ENCODE measurements at regions not wholly inside any gene's neighbourhood (a gene's known extent, or its start where the extent isn't known, plus 50 kb on each side); places are given as distances from the start of the nearest gene placed in this dataset. TPM values are rescaled to one million over a fixed set of nuclear protein-coding genes. Genes with fewer than 3 reads are reported as not detected.

DNA sequence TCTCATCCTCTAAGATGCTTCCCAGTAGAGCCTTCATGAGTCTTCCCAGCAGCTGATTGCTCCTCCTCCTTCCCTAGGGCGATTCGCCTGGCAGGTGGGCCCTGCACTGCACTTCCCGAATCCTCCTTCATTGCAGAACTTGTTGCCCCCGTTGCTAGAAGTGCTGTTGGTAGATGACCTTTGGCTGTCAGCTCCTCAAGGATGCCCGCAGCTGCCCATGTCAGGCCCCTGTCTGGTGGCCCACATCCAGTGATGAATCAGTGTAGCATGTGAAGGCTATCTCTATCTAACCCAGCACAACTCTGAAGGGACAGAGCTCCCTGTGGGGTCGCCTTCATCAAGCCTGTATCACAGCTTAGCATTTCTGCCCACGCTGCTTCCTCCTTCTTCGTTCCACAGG is 52.1 kb upstream of the F3 start:
- Histone ChIP-seq H3K9me3 (no peaks in the 10 kb centered on the region), H3K36me3 (no peaks in the 10 kb centered on the region), H3K27me3 (no peaks in the 10 kb centered on the region), H3K9ac (ENCODE audit: low read depth in 2 of 2, low read length in 2 of 2) (no peak overlapping the region), H3K4me1 (no peaks in the 10 kb centered on the region), H3K4me3 (no peak overlapping the region), H3K27ac (no peak overlapping the region)
- intact Hi-C loops (cut with DNase I) = no loop called here
- no peak for DNase-seq
- TF ChIP-seq, protein P1, sequence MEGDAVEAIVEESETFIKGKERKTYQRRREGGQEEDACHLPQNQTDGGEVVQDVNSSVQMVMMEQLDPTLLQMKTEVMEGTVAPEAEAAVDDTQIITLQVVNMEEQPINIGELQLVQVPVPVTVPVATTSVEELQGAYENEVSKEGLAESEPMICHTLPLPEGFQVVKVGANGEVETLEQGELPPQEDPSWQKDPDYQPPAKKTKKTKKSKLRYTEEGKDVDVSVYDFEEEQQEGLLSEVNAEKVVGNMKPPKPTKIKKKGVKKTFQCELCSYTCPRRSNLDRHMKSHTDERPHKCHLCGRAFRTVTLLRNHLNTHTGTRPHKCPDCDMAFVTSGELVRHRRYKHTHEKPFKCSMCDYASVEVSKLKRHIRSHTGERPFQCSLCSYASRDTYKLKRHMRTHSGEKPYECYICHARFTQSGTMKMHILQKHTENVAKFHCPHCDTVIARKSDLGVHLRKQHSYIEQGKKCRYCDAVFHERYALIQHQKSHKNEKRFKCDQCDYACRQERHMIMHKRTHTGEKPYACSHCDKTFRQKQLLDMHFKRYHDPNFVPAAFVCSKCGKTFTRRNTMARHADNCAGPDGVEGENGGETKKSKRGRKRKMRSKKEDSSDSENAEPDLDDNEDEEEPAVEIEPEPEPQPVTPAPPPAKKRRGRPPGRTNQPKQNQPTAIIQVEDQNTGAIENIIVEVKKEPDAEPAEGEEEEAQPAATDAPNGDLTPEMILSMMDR (IDR thresholded peaks at IDR 0.05) = no peak

DNA sequence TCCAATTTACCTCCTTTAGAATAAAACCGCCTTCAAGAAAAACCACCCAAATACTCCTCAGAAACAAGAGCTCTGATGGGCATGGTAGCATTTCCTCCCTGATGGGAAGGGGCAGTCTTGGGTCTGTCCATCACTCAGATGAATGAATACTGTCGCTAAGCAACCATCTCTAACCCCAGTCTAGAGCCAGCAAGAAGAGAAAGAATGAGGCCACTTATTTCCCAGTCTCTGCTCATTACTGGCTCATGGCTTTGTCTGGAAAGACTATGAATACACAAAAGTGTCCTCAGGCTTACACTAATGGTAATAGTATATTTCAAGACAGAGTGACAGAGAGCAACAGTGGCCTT is 51.0 kb upstream of the F3 start:
- H3K36me3 ChIP-seq = no peaks in the 10 kb centered on the region
- no peaks in the 10 kb centered on the region for H3K27me3 ChIP-seq
- intact Hi-C loops (cut with DNase I) = no loop called here
- TF ChIP-seq, protein P1 (IDR thresholded peaks at IDR 0.05) = no peak
- H3K4me1 ChIP-seq = no peaks in the 10 kb centered on the region
- H3K4me3 ChIP-seq = no peak overlapping the region
- H3K27ac ChIP-seq = no peak overlapping the region
- no peak overlapping the region for H3K9ac ChIP-seq (ENCODE audit: low read depth in 2 of 2, low read length in 2 of 2)
- H3K9me3 ChIP-seq = no peaks in the 10 kb centered on the region
- DNase-seq = no peak

DNA sequence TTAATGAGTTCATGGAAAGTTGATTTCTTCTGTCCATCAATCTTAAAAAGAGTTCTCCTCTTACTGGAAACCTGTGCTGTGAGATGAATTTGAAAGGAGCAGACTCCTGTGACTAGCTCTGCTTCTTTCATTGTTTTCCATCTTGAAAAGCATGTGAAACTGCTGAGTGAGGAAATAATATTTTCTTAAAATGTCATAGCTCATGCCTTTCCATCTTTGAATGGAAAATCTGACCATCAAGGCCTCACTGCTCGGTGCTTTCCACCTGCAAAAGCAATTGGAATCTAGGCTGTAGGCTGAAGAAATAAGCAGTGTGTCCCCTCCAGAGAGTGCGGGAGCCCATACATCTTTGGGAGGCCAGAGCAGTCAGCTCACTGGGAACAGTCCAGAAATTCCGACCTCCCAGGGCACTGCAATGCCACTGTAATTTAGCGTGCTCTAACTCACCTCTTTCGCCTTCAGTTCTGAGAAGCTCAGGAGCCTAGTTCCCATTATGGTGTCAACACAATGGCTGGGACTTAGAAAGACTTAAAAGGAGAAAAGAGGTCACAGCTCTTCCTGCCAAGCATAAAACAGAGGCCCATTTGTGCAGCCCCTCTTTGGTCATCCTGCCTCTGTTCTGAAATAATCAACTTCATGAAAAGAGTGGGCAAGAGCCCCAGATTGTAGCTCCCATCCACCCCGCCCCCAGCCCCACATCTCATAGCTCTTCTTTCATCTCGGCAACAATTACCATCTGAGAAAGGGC is 50.4 kb upstream of the F3 start:
- intact Hi-C loops (cut with DNase I) = no loop called here
- no peak overlapping the region for H3K9ac ChIP-seq (ENCODE audit: low read depth in 2 of 2, low read length in 2 of 2)
- TF ChIP-seq, protein P1 (IDR thresholded peaks at IDR 0.05) = no peak
- H3K27ac ChIP-seq = no peak overlapping the region
- H3K36me3 ChIP-seq = no peaks in the 10 kb centered on the region
- H3K4me1 ChIP-seq = no peaks in the 10 kb centered on the region
- H3K4me3 ChIP-seq = no peak overlapping the region
- no peaks in the 10 kb centered on the region for H3K27me3 ChIP-seq
- no peak for DNase-seq
- H3K9me3 ChIP-seq = no peaks in the 10 kb centered on the region

Small RNA genes lying in the stretch of these regions (microRNA-seq; reads per million reads assigned to microRNA genes)
- not detected for gene MIR378G

Measured in colonic mucosa (tissue), 4 donors.